ENCODE measurements at regions not wholly inside any gene's neighbourhood (a gene's known extent, or its start where the extent isn't known, plus 50 kb on each side); places are given as distances from the start of the nearest gene placed in this dataset.

DNA sequence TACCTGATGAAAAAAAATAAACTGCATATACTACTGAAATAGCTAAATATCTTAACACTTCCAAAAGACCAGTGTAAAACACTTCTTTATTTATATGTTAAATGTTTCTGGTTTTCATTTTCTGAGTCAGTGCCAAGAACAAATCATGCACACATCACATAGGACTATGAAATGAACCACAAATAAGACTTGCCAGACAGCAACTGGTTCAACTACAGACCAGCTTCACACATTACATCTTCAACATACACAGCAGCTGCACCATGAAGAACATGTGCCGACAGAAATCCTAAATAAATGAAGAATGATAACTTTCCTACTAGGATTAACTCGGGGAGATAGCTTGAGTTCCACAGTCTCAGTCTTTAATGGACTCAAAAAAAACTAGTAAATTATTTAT, 168.3 kb upstream of the STXBP5 start:
- Histone ChIP-seq H3K9ac (ENCODE audit: low read length in 3 of 3) (no peak overlapping the region), H3K9me3 (ENCODE audit: control insufficient read depth in 2 of 3, insufficient read depth in 1 of 3, low read length in 3 of 3) (no peaks in the 10 kb centered on the region), H3K27me3 (ENCODE audit: control insufficient read depth, insufficient read depth, low read length) (no peaks in the 10 kb centered on the region), H3K36me3 (ENCODE audit: control insufficient read depth in 2 of 3, insufficient read depth in 3 of 3, low read length in 3 of 3) (no peaks in the 10 kb centered on the region), H3K27ac (ENCODE audit: low read depth in 2 of 2, low read length in 2 of 2) (no peak overlapping the region), H3K4me3 (ENCODE audit: low read length in 3 of 3) (no peak overlapping the region), H3K4me1 (ENCODE audit: control insufficient read depth in 2 of 3, insufficient read depth in 2 of 3, low read depth in 1 of 3, low read length in 3 of 3) (no peaks in the 10 kb centered on the region)
- DNase-seq (no peak), FAIRE-seq (no peak)
- TF ChIP-seq, protein P1, sequence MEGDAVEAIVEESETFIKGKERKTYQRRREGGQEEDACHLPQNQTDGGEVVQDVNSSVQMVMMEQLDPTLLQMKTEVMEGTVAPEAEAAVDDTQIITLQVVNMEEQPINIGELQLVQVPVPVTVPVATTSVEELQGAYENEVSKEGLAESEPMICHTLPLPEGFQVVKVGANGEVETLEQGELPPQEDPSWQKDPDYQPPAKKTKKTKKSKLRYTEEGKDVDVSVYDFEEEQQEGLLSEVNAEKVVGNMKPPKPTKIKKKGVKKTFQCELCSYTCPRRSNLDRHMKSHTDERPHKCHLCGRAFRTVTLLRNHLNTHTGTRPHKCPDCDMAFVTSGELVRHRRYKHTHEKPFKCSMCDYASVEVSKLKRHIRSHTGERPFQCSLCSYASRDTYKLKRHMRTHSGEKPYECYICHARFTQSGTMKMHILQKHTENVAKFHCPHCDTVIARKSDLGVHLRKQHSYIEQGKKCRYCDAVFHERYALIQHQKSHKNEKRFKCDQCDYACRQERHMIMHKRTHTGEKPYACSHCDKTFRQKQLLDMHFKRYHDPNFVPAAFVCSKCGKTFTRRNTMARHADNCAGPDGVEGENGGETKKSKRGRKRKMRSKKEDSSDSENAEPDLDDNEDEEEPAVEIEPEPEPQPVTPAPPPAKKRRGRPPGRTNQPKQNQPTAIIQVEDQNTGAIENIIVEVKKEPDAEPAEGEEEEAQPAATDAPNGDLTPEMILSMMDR (IDR thresholded peaks at IDR 0.05; ENCODE audit: borderline replicate concordance, extremely low read depth, insufficient read depth), result no peak
- intact Hi-C loops (cut with DNase I), result no loop called here

DNA sequence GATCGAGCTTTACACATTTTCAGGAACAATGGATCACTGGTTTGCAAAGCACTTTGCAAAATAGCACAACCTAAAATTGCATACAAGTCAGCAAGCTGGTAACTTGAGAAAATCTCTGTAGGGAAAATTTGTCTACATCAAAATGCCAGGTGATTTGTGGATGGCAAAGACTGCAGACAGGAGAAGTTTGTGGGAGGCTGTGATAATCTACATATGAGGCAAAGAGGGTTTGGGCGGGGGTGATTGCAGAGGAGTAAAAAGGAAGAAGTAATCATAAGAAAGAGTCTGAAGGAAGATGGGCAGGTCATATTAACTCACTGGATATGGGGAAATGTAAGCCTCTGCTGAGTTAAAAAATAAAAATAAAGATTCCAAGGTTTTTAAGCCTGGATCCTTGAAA, 166.3 kb upstream of the STXBP5 start:
- Histone ChIP-seq H3K4me3 (ENCODE audit: low read length in 3 of 3) (no peak overlapping the region), H3K9ac (ENCODE audit: low read length in 3 of 3) (no peak overlapping the region), H3K36me3 (ENCODE audit: control insufficient read depth in 2 of 3, insufficient read depth in 3 of 3, low read length in 3 of 3) (no peaks in the 10 kb centered on the region), H3K27ac (ENCODE audit: low read depth in 2 of 2, low read length in 2 of 2) (no peak overlapping the region), H3K9me3 (ENCODE audit: control insufficient read depth in 2 of 3, insufficient read depth in 1 of 3, low read length in 3 of 3) (no peaks in the 10 kb centered on the region), H3K4me1 (ENCODE audit: control insufficient read depth in 2 of 3, insufficient read depth in 2 of 3, low read depth in 1 of 3, low read length in 3 of 3) (no peaks in the 10 kb centered on the region), H3K27me3 (ENCODE audit: control insufficient read depth, insufficient read depth, low read length) (no peaks in the 10 kb centered on the region)
- TF ChIP-seq, protein P1 (IDR thresholded peaks at IDR 0.05; ENCODE audit: borderline replicate concordance, extremely low read depth, insufficient read depth), result no peak
- FAIRE-seq, result no peak
- intact Hi-C loops (cut with DNase I), result no loop called here
- no peak for DNase-seq

DNA sequence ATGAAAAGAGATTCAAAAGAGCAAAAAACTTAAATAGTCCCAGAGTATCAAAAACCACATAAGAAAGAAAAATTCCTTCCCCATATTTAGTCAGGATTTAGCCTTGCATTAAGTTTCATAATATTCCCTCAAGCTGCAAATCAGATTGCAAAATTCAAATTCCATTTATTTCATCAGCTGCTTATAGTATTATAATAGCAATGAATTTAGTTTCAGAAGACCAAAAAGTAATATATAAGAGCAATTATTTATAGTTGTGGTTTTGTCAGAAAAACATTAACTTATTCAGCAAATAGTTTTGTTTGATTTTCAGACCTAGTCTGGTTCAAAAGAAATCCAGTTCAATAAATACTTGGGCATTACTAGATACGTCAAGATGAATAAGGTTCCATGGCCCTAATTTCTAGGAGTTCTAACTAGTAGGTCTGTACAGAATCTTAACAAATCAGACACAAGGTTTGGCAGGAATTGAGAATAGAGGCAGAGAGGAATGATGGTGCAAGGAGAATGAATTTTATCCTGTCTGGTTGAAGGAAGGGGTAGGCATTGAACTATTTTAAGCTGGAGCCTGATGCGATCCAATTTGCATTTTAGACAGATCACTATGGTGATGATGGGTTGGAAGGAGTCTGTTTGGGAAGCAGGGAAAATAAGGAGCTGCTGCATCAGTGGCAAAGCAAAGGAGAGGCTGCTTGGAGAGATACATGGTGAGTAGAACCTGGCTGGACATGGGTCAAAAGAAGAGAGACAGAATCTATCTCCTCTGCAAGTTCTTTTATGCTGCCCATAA, 163.9 kb upstream of the STXBP5 start:
- Histone ChIP-seq H3K9ac (ENCODE audit: low read length in 3 of 3) (no peak overlapping the region), H3K27me3 (ENCODE audit: control insufficient read depth, insufficient read depth, low read length) (no peaks in the 10 kb centered on the region), H3K9me3 (ENCODE audit: control insufficient read depth in 2 of 3, insufficient read depth in 1 of 3, low read length in 3 of 3) (peaks cover 0 to 8% (median 0%) of the 10 kb centered on the region in 3 donors), H3K27ac (ENCODE audit: low read depth in 2 of 2, low read length in 2 of 2) (no peak overlapping the region), H3K4me1 (ENCODE audit: control insufficient read depth in 2 of 3, insufficient read depth in 2 of 3, low read depth in 1 of 3, low read length in 3 of 3) (no peaks in the 10 kb centered on the region), H3K36me3 (ENCODE audit: control insufficient read depth in 2 of 3, insufficient read depth in 3 of 3, low read length in 3 of 3) (no peaks in the 10 kb centered on the region), H3K4me3 (ENCODE audit: low read length in 3 of 3) (no peak overlapping the region)
- FAIRE-seq (no peak), DNase-seq (no peak)
- TF ChIP-seq, protein P1 (IDR thresholded peaks at IDR 0.05; ENCODE audit: borderline replicate concordance, extremely low read depth, insufficient read depth), result no peak
- intact Hi-C loops (cut with DNase I), result no loop called here
